ENCODE measurements at regions not wholly inside any gene's neighbourhood (a gene's known extent, or its start where the extent isn't known, plus 50 kb on each side); places are given as distances from the start of the nearest gene placed in this dataset.

DNA sequence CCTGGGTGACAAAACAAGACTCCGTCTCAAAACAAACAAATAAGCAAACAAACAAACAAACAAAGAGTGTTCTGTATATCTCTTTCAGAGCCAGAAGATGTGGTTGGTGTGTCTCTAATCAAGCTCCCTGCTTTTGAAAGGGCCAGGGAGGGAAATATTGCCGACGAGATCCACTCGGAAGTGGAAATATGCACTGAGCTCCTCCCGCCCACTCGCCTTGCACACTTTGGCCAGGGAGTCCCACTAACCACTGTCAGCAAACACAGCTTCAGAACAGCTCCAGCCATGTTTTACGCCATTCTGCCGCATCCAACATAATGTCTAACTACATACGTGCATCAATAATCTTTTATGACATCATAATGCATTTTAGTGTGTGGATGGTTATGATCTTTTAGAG is 155.5 kb upstream of the VSTM2B start:
- ATAC-seq (ENCODE audit: low FRiP score): no peak
- TF ChIP-seq, protein P1, sequence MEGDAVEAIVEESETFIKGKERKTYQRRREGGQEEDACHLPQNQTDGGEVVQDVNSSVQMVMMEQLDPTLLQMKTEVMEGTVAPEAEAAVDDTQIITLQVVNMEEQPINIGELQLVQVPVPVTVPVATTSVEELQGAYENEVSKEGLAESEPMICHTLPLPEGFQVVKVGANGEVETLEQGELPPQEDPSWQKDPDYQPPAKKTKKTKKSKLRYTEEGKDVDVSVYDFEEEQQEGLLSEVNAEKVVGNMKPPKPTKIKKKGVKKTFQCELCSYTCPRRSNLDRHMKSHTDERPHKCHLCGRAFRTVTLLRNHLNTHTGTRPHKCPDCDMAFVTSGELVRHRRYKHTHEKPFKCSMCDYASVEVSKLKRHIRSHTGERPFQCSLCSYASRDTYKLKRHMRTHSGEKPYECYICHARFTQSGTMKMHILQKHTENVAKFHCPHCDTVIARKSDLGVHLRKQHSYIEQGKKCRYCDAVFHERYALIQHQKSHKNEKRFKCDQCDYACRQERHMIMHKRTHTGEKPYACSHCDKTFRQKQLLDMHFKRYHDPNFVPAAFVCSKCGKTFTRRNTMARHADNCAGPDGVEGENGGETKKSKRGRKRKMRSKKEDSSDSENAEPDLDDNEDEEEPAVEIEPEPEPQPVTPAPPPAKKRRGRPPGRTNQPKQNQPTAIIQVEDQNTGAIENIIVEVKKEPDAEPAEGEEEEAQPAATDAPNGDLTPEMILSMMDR (IDR thresholded peaks at IDR 0.05): no peak
- DNase-seq (ENCODE audit: low spot score): no peak

DNA sequence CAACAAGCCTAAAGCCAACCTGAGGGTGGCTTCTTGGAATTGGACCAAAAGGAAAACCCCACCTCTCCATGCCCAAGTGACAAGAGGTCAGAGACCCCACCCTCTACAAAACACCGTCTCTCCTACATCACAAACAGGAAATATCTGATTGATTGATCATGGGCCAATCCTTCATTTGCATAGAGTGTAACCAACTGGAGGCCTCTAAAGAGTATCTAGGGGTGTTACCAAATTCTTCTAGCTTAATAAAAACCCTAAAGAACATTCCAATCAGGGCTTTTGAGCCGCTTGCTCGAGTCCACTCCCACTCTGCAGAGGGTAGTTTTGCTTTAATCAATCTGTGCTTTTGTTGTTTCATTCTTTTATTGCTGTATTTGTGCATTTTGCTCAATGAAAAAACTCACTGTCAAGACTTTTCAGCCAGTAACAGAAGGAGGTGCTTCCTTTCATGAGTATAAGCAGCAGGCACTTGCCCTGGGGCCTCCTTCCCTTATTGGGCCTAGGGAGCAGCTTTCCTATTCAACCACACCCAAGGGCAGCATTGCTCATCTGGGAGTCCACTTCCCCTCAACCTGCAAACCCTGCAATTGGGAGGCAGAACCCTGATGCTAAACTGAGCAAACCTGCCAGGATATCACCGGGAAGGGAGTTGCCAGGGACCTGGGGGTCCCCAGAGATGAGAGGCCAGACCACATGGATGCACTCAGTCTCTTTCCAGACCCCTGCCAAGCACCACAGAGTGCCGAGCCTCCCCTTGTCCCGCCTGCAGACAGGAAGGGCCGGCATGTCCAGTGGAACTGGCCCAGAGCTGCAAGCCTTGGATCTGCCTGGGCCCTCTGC is 154.3 kb upstream of the VSTM2B start:
- DNase-seq (ENCODE audit: low spot score): no peak
- TF ChIP-seq, protein P1 (IDR thresholded peaks at IDR 0.05): no peak
- ATAC-seq (ENCODE audit: low FRiP score): no peak

DNA sequence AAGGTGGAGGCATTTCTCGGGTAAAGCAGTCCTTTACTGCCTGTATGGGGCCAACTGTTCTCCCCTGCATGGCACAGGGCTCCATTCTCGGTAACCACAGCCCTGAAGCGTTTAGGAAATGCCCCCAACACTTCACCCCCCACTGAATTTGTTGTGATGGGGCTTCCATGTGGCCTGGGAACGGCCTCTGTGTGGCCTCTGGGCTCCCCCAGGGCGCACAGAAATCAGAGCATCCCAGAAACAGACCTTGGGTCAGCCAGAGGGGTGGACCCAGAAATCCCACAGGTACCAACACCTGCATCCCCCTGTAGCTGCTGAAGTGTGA is 153.7 kb upstream of the VSTM2B start:
- TF ChIP-seq, protein P1 (IDR thresholded peaks at IDR 0.05): no peak
- no peak for ATAC-seq (ENCODE audit: low FRiP score)
- DNase-seq (ENCODE audit: low spot score): no peak

DNA sequence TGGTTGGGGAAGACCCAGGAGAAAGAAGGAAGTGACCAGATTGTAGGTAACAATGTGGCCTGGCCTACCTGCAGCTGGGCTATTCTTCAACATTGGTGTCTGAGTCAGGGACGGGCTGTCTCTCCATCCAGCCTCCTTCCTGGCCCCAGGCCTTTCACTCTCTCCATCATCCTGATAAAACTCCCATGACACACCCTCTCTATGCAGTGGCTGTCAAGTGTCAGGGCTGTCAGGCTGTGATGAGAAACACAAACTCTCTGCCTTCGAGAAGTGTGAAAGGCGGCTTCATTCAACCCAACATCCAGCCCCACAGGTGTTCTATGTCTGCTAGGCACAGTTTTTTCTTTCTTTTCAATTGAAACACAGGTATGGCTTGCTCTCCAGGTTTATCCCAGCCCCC is 153.3 kb upstream of the VSTM2B start:
- no peak for ATAC-seq (ENCODE audit: low FRiP score)
- DNase-seq (ENCODE audit: low spot score): no peak

DNA sequence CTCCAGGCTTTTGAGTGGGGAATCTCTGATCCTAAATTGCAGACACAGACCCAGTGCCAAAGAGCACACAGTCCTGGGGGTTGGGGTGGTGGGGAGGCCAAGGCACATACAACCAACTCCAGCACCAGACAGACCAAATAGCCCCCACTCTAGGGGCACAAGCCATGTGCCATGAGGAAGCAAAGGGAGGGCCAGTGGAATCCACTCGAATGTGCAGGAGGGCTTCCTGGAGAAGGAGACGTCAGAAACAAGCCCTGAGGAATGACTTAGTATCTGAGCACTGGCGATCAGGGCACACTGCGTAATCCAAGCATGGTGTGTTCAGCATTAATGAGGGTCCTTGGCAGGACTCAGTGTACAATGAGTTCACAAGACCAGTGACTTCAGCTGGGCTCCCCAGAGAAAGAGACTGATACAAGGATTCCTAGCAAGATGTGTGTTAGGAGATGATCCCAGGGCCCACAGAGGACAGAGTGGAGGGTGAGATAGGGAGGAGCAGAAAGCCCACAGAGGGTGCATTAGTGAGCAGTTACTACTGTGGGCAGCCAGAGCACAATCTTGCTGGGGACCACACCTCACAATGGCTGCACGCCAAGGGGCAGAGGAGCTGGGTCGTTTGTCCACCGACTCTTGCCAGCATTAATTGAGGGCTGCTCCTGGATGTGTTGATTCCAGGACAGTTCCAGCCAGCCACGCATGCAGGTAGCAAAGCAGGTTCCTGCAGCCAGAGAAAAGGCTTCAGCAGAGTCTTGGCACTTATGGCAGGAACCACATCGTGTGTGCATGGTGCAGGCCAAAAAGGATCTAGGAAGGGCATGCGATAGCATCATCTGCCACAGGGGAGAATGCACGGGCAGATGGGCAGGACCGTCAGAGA is 152.6 kb upstream of the VSTM2B start:
- ATAC-seq (ENCODE audit: low FRiP score) (no peak), DNase-seq (ENCODE audit: low spot score) (no peak)
- TF ChIP-seq, protein P1 (IDR thresholded peaks at IDR 0.05): no peak

More for the DNA sequence above, 153.3 kb upstream of the VSTM2B start:
- TF ChIP-seq, protein P1 (IDR thresholded peaks at IDR 0.05): no peak

DNA sequence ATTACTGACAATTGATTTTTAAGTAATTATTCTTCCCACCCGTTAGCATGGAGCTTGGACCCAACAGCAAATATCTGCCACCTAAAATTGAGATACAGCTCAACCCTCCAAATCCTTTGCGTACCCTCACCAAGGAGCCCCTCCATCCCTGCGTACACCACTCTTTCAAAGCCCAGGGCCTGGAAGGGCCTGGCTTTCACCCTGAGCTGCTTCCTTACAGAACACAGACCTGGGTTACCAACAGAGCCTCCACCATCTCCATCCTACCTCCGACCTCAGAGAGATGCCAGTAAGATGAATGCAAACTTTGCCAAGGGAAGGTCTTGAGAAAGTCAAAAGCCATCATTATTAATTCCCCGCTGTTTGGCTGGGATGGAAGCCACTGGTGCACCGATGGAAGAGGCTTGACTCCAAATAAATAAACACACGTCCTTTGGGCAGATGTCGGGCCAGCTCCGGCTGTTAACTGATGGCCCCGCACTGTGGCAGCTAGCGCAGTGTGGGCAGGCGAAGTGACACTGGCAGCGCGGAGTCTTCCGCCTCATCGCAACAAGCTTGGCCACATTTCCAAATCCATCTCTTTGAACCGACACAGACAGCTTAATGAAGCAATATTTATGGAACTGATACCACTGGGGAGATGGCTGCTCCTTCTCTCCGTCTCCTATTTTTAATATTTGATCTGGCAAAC is 150.2 kb upstream of the VSTM2B start:
- ATAC-seq (ENCODE audit: low FRiP score) (no peak), DNase-seq (ENCODE audit: low spot score) (no peak)
- TF ChIP-seq, protein P1 (IDR thresholded peaks at IDR 0.05): no peak

All from omental fat pad (tissue), 3 donors.